Choroid plexus epithelial cell (primary cell): ENCODE measurements at regions not wholly inside any gene's neighbourhood (a gene's known extent, or its start where the extent isn't known, plus 50 kb on each side); places are given as distances from the start of the nearest gene placed in this dataset.

Source experiments
- DNase-seq: peaks from one replicate; pipeline ENCODE4 v3.0.0-alpha.2; 2010; ENCODE audit warnings: low read depth
- H3K4me3 ChIP-seq: 2 replicates; pipeline ENCODE4 v1.5.1; 2011; ENCODE audit warnings: low read depth, mild to moderate bottlenecking, control low read depth, low read length, moderate library complexity
- CTCF ChIP-seq: conservative IDR thresholded peaks from 2 replicates; pipeline ENCODE4 v1.5.1; 2011; ENCODE audit warnings: low read depth, mild to moderate bottlenecking, control low read depth, inconsistent platforms, low read length, moderate library complexity

DNA sequence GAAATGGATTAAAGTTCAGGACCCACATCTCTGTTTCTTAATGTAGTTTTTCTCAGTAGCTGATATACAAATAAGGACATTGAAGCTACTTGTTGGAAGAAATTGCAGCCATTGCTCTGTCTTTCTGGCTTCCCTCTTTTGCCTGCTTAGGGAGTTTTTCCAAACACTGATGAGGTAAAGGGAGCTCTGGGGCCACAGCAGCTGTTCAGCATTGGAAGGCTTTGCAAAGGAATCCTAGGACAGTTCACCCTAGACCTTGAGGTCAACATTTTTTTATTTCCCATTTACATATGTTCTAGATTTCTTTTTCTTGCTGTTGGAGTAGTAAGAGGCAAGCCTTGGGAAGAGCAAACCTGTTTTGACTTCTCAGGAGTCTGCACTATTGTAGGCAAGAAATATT, 126.9 kb upstream of the PLPPR5 start:
- no peak for TF ChIP-seq CTCF
- no peak for DNase-seq
- H3K4me3 ChIP-seq: no peak overlapping the region

DNA sequence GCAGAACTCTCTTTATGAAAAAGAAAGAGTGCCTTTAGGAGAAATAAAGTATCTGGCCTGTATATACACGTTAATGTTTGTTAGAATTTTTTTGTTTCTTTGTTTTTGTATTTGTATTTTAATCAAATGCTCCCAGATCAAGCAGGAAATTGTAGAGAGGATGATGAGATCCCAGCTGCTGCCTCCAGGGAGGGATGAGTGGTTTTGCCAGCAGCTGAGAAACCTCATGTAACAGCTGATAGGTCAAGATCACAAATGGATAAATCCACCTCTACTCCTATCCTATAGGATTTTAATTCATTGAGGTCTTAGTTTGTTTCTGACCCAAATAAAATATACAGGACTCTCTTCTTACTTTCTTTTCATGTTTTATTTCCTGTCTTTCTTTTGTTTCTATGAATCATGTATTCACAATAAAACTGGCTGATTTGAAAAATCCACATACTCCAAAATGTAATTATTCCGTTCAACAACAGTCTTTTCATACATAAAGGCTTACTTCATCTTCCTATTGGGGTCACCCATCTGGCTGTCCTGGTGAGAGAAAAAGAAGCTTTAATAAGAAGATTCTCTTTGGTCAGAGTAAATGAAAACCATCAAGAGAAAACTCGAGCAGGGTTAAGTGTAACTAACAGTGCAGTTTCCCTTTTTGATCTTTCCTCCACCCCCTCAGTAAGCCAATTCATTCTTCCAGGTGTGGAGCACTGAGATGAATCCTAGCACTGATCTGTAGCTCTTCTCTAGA, 129.3 kb upstream of the PLPPR5 start:
- no peak for TF ChIP-seq CTCF
- DNase-seq: no peak
- no peak overlapping the region for H3K4me3 ChIP-seq

DNA sequence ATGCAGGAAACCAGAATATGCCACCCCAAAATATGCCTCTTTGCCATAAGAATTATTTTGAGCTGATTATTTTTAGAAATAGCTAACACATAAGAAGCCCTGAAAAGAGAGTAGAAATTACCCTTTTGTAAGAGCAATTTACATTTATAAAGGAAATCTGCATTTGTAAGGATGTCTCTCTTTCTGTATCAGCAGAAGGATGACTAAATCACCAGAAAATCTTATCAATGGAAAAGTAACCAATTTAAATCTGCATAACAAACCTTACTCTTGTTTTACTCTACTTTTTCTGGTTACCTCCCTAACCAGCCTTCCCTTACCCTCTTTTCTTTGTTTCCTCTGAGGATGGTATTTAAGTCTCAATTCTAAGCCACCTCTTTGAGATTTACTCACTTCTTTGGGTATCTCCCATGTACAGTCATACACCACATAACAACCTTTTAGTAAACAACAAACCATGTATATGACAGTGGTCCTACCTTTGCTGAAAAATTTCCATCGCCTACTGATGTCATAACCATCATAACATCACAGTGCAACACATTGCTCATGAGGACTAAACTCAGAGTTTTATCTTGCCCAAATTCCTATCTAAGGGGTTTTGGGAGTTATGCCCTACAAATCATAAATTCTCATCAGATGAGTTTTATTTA, 126.6 kb upstream of the PLPPR4 start:
- DNase-seq: no peak
- no peak overlapping the region for H3K4me3 ChIP-seq
- no peak for TF ChIP-seq CTCF

DNA sequence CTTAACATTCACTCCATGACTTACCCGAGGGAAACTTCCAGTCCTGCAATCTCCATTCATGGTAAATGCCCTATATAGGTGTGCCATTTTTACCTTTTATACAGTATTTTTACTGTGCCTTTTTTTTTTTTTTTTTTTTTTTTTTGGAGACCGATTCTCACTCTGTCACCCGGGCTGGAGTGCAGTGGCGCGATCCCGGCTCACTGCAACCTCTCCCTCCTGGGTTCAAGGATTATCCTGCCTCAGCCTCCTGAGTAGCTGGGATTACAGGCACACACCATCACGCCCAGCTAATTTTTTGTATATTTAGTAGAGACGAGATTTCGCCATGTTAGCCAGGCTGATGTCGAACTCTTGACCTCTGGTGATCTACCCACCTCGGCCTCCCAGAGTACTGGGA, 124.4 kb upstream of the PLPPR4 start:
- no peak for DNase-seq
- TF ChIP-seq CTCF: no peak
- no peak overlapping the region for H3K4me3 ChIP-seq

DNA sequence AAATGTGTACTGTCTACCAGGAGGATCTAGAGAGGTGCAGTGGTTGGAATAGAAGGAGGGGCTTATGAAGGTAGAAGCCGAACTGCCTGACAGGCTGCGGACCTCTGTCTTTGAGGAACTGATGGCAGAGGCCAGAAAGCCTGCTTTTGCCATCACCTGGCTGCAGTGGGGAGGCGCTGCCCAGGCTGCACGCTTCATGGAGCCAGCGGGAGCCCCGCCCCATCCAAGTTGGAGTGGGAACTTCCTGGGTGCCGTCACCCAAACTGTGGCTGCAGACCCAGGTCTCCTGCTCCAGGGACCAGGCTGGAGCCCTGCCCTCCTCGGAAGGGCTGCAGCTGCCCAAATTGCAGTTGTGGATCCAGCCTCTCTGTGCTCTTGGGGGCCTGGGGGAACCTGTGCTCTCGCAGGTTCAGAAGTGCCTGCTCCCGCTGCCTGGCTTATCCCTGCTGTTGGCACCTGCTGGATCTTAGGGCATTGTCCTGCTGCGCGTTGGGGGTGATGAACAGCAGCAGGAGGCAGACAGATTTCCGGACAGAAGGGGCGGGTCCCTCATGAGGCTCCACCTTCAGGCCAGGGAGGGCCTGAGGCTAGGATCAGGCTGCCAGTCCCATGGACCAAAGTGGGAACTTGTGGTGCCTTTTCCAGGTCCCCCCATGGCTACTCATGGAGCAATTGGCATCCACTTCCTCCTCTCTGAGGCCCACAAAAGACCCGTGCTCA, 118.0 kb upstream of the PLPPR4 start:
- no peak for TF ChIP-seq CTCF
- H3K4me3 ChIP-seq: no peak overlapping the region
- no peak for DNase-seq

DNA sequence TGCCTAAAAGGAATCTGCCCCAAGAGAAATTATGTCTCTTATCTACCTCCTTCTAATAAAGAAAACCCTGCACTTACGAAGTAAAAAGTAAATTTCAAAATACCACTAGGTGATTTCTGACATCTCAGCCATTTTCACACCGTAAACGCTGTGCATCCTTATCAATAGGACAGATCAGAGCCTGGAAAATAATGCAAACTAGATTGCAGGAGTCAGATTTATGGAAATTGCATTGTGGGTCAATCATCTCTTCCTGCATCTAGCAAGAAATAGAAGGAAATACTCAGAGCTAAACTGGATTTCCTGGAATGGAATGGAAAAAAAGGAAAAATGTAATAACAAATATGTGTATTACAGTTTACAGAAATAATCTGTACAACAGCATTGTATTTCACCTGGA, 114.3 kb upstream of the PLPPR4 start:
- DNase-seq: no peak
- no peak overlapping the region for H3K4me3 ChIP-seq
- TF ChIP-seq CTCF: no peak
